GM19452 (cell line): ENCODE measurements at regions not wholly inside any gene's neighbourhood (a gene's known extent, or its start where the extent isn't known, plus 50 kb on each side); places are given as distances from the start of the nearest gene placed in this dataset.

Source experiments
- ATAC-seq: cut with Tn5 transposase; IDR thresholded peaks from one replicate; pipeline ENCODE4 v1.9.1; 2021; ENCODE audit not compliant: unreplicated experiment

DNA sequence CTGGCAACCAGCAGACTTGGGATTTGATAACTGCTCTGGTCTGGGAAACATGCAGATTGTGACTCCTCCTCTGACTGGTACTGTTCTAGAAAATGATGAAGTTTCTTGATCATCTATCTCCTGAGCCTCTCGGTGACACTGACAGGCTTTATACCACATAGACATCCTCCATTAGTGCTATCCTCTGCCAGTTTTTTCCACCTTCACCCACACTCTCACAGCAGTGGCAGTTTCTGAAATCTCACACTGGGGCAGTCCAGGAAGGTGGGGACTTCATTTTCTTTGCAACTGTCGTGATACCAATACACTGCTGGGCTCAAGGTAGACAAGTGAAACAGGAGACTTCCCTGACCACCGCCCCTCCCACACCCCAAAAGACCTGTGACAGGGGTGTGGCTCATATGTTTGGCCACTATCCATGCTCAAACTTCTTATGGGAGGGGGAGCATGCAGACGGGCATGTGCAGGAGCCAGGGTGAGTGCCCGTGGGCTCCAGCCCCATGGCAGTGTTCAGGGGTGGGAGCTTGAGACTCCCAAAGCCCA is 66.3 kb upstream of the RMDN2 start:
- ATAC-seq = no peak

DNA sequence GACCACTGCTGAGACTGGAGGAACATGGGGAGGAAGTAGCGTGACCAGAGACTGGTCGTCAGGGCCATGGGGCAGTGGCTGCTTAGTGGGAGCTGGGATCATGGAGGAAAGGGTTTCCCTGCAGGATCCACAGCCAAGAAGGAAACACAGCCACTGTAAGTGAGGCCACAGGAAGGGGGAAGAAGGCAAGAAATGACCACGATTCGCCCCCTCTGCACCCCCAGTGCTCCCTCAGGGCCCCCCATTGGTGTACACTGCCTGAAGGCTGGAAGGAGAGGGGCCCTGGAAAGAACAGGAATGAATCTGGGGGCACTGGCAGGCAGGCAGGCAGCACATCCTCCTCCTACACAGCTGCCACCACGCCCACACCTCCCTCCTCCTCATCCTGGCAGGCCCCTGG is 62.5 kb upstream of the RMDN2 start:
- no peak for ATAC-seq

DNA sequence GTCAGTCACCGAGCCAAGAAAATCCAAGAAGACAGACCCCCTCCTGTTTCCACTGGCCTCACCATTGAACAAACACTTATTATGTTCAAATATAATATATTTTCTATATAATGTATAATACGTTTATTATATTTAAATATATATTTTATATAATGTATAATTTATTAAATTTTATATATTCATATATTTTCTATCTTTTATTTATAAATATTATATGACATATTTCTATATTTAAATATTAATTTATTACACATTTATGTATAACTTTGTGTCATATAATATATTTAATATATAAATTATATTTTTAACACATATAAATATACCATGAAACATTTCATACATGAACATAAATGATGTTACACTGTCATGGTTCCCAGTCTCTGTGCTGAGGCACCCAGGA is 60.9 kb upstream of the RMDN2 start:
- no peak for ATAC-seq

DNA sequence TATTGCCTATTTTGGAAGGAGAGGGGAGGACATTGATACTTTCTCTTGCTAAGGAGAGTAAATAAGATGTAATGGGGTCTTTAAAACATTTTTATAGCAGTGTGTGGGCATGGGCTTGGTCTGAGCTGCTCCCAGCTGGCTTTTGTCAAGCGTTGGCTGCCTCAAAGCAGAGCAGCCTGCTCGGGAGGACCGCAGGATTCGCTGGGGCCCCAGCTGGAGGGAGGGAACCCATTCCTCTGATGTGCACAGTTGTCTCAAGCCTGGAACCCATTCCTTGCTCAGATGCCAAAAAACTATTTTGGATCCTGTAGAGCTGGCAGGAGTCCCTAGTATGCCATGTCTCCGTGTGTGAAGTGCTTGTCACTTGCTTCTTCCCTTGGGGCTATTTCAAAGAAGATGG is 59.4 kb upstream of the RMDN2 start:
- no peak for ATAC-seq

GRCh38 chr2:37866171-37866934 is 58.7 kb upstream of the RMDN2 start:
- no peak for ATAC-seq

- no peak for ATAC-seq
Observed at GRCh38 chr2:37867166-37867565, 57.9 kb upstream of the RMDN2 start.

- no peak for ATAC-seq
Observed at GRCh38 chr2:37868866-37869265, 56.2 kb upstream of the RMDN2 start.

DNA sequence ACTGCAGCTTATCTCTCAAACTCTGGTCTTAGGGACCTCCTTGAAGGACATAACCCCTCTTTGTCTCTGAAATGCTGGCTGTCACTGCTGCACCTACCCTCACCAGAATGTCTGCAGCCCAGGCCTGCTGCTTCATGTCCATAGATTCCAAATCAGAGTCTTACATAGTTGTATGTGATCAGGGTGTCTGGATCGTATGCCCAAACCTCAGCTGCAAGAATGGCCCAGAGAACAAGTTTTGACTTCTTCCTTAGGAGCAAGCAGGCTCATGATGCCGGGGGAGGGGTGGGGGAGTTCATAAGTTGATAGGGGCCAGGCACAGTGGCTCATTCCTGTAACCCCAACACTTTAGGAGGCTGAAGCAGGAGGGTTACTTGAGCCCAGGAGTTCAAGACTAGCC is 55.8 kb upstream of the RMDN2 start:
- ATAC-seq = no peak

DNA sequence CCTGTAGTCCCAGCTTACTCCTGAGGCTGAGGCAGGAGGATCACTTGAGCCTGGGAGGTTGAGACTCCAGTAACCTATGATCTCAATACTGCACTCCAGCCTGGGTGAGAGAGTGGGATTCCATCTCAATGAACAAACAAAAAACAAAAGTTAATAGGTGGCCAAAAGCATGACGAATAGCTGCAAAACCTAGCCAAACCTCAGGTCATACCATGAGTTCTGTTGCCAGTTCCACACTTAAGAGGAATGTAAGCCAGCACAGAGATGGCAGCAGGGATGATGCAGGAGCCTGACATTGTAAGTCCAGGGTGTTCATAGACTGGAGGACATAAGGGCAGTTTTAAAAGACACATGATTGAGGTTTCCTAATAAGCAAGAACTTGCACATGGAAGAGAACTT is 55.3 kb upstream of the RMDN2 start:
- ATAC-seq = no peak

- ATAC-seq = no peak
Observed at GRCh38 chr2:37870829-37871228, 54.3 kb upstream of the RMDN2 start.

DNA sequence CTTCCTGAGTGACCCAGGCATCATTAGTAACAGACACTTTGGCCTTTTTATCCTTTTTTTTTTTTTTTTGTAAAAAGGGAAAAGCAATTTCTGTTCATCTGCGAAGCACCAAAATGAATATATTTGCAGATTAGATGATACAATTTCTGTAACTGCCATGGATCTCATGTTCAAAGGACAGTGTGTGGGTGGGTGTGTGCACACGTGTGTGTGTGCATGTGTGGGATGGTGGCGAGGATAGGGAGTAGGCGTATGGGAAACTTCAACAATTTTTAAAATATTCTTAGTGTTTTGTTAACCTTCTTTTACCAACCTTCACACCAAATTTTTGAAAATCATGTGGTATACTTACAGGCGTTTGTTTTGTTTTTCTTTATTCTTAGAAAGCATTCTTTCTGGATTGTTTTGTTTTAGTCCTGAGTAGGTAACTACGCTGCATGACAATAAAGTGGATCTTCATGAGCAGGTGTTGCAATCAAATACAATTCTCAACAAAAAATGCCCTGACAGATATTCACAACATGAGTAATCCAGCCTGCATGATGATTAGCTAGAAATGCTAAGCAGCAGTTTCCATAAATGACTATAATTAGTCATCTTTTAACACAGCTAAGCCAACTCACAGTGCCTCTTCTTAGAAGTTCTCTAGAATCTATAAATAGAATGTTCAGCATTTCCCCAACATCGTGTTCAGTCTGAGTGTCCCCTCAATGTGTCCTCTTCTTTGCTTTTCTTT is 53.5 kb upstream of the RMDN2 start:
- ATAC-seq = peak; percentile 79

- no peak for ATAC-seq
Observed at GRCh38 chr2:37872192-37872750, 52.8 kb upstream of the RMDN2 start.

DNA sequence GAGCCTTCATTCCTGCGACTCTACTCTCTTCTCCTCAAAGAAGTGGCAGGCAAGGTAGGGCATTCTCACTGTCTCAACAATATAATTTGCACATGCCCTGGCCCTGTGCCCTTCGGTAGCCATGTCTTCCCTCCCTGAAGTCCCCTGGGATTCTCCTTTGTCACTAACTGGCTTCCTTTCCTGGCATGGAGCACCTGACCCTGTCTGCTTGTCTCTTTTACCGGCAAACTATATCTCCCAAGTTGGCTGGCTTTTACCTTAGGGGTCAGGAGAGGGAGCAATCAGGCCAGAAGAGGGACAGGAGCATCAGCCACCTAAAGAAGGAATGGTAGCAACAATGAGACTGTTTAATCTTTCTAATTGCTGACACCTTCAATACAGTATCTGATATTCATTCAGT is 51.9 kb upstream of the RMDN2 start:
- ATAC-seq = no peak

- ATAC-seq = no peak
Observed at GRCh38 chr2:37873749-37874330, 51.2 kb upstream of the RMDN2 start.

DNA sequence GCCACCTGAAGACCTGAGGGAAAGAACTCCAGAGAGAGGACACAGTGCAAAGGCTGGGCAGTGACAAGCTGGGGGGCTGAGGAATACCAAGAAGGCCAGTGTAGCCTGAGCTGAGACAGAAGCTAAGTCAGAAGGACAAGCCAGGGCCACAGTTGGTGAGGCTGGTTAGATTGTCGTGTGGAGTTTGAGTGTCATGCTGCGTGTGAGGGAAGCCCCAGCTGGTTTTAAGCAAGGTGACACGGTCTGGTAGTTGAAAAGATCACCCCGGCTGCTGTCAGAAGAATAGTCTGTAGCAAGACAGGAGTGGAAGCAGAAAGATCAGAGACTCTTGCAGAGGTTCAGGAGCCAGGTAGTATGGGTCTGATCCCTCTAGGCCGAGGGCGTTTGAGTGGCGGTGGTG is 50.6 kb upstream of the RMDN2 start:
- ATAC-seq = peak; percentile 43
